Epithelial cell of proximal tubule (primary cell): ENCODE measurements at regions not wholly inside any gene's neighbourhood (a gene's known extent, or its start where the extent isn't known, plus 50 kb on each side); places are given as distances from the start of the nearest gene placed in this dataset.

Source experiments
- DNase-seq: peaks from one replicate; pipeline ENCODE4 v3.0.0-alpha.2; 2011; ENCODE audit warnings: low read depth
- H3K4me3 ChIP-seq: 2 replicates; pipeline ENCODE4 v1.5.1; 2011; ENCODE audit warnings: low read depth, mild to moderate bottlenecking, low read length
- CTCF ChIP-seq: conservative IDR thresholded peaks from 2 replicates; pipeline ENCODE4 v1.5.1; 2012; ENCODE audit warnings: low read depth, mild to moderate bottlenecking, low read length

- no peak for DNase-seq
- TF ChIP-seq CTCF = no peak
- H3K4me3 ChIP-seq = no peak overlapping the region
Observed at GRCh38 chr12:93977081-93977480, 171.3 kb upstream of the PLXNC1 start.

GRCh38 chr12:93978553-93978952 is 169.8 kb upstream of the PLXNC1 start:
- no peak for TF ChIP-seq CTCF
- DNase-seq = no peak
- no peak overlapping the region for H3K4me3 ChIP-seq

- peak; percentile 74 for TF ChIP-seq CTCF
- DNase-seq = no peak
- no peak overlapping the region for H3K4me3 ChIP-seq
Observed at GRCh38 chr12:93979189-93979588, 169.2 kb upstream of the PLXNC1 start.

- TF ChIP-seq CTCF = no peak
- DNase-seq = no peak
- H3K4me3 ChIP-seq = no peak overlapping the region
Observed at GRCh38 chr12:93980711-93981110, 167.7 kb upstream of the PLXNC1 start.

- DNase-seq = no peak
- TF ChIP-seq CTCF = no peak
- no peak overlapping the region for H3K4me3 ChIP-seq
Observed at GRCh38 chr12:93981411-93981810, 167.0 kb upstream of the PLXNC1 start.

- DNase-seq = no peak
- no peak for TF ChIP-seq CTCF
- no peak overlapping the region for H3K4me3 ChIP-seq
Observed at GRCh38 chr12:93982771-93983315, 165.5 kb upstream of the PLXNC1 start.

- DNase-seq = no peak
- TF ChIP-seq CTCF = no peak
- no peak overlapping the region for H3K4me3 ChIP-seq
Observed at GRCh38 chr12:93984005-93984404, 164.4 kb upstream of the PLXNC1 start.
